Endothelial cell (in vitro differentiated cells): ENCODE measurements at regions not wholly inside any gene's neighbourhood (a gene's known extent, or its start where the extent isn't known, plus 50 kb on each side); places are given as distances from the start of the nearest gene placed in this dataset.

Experiments used
- DNase-seq: peaks from one replicate; pipeline ENCODE4 v3.0.0; 2021; ENCODE audit warnings: low spot score
- H3K27ac Mint-ChIP-seq: one replicate; pipeline ENCODE4 v1.8.0; 2021; ENCODE audit warnings: mixed read lengths, inconsistent platforms; ENCODE audit not compliant: unreplicated experiment
- H3K27me3 Mint-ChIP-seq: one replicate; pipeline ENCODE4 v1.8.0; 2021; ENCODE audit warnings: mild to moderate bottlenecking, moderate library complexity, mixed read lengths, inconsistent platforms; ENCODE audit not compliant: unreplicated experiment
- H3K36me3 Mint-ChIP-seq: one replicate; pipeline ENCODE4 v1.8.0; 2021; ENCODE audit warnings: mild to moderate bottlenecking, low read depth, mixed read lengths, inconsistent platforms; ENCODE audit not compliant: unreplicated experiment
- H3K4me1 Mint-ChIP-seq: one replicate; pipeline ENCODE4 v1.8.0; 2021; ENCODE audit warnings: mild to moderate bottlenecking, mixed read lengths, inconsistent platforms; ENCODE audit not compliant: unreplicated experiment
- H3K4me3 Mint-ChIP-seq: one replicate; pipeline ENCODE4 v1.8.0; 2021; ENCODE audit warnings: mild to moderate bottlenecking, mixed read lengths, inconsistent platforms; ENCODE audit not compliant: unreplicated experiment
- H3K9me3 Mint-ChIP-seq: one replicate; pipeline ENCODE4 v1.8.0; 2021; ENCODE audit warnings: mixed read lengths, inconsistent platforms; ENCODE audit not compliant: unreplicated experiment
- TF ChIP-seq, protein P1 (sequence below): fragments of 200-600 bp; sonication (generic); IDR thresholded peaks from one replicate; pipeline ENCODE4 v1.5.0; 2021; ENCODE audit warnings: antibody characterized with exemption; ENCODE audit not compliant: unreplicated experiment

GRCh38 chr6:25023781-25024180, 88.0 kb upstream of the RIPOR2 start:
- Mint-ChIP-seq H3K4me3 (no peak overlapping the region), H3K27ac (no peak overlapping the region), H3K27me3 (no peaks in the 10 kb centered on the region), H3K9me3 (no peaks in the 10 kb centered on the region), H3K36me3 (no peaks in the 10 kb centered on the region), H3K4me1 (no peaks in the 10 kb centered on the region)
- DNase-seq = no peak
- TF ChIP-seq, protein P1, sequence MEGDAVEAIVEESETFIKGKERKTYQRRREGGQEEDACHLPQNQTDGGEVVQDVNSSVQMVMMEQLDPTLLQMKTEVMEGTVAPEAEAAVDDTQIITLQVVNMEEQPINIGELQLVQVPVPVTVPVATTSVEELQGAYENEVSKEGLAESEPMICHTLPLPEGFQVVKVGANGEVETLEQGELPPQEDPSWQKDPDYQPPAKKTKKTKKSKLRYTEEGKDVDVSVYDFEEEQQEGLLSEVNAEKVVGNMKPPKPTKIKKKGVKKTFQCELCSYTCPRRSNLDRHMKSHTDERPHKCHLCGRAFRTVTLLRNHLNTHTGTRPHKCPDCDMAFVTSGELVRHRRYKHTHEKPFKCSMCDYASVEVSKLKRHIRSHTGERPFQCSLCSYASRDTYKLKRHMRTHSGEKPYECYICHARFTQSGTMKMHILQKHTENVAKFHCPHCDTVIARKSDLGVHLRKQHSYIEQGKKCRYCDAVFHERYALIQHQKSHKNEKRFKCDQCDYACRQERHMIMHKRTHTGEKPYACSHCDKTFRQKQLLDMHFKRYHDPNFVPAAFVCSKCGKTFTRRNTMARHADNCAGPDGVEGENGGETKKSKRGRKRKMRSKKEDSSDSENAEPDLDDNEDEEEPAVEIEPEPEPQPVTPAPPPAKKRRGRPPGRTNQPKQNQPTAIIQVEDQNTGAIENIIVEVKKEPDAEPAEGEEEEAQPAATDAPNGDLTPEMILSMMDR = no peak

DNA sequence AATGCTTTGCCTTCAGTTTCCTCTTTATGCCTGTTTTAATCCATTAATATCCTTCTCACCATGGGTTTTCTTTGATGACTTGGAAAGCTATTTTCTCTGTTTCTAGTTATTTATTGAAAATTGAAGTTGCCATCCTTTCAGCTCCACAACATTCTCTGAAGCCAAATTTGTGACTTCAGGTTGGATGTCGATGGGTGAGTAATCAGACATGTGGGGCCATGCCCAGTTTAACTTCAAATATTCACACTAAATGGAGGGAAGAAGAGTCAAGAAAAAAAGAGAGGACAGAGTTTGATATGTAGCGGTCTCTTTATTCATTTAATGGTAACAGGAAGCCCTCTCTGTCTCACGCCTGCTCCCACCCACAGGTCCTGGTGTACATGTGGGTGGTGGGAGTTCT, 89.1 kb upstream of the RIPOR2 start:
- no peak overlapping the region for H3K27ac Mint-ChIP-seq
- no peak for DNase-seq
- H3K4me3 Mint-ChIP-seq = no peak overlapping the region
- no peaks in the 10 kb centered on the region for H3K9me3 Mint-ChIP-seq
- no peaks in the 10 kb centered on the region for H3K36me3 Mint-ChIP-seq
- H3K4me1 Mint-ChIP-seq = no peaks in the 10 kb centered on the region
- H3K27me3 Mint-ChIP-seq = no peaks in the 10 kb centered on the region
- TF ChIP-seq, protein P1 = no peak

- no peaks in the 10 kb centered on the region for H3K36me3 Mint-ChIP-seq
- no peak overlapping the region for H3K4me3 Mint-ChIP-seq
- H3K27ac Mint-ChIP-seq = no peak overlapping the region
- DNase-seq = no peak
- H3K9me3 Mint-ChIP-seq = no peaks in the 10 kb centered on the region
- no peaks in the 10 kb centered on the region for H3K27me3 Mint-ChIP-seq
- H3K4me1 Mint-ChIP-seq = no peaks in the 10 kb centered on the region
- TF ChIP-seq, protein P1 = no peak
Observed at GRCh38 chr6:25025248-25025918, 89.6 kb upstream of the RIPOR2 start.

DNA sequence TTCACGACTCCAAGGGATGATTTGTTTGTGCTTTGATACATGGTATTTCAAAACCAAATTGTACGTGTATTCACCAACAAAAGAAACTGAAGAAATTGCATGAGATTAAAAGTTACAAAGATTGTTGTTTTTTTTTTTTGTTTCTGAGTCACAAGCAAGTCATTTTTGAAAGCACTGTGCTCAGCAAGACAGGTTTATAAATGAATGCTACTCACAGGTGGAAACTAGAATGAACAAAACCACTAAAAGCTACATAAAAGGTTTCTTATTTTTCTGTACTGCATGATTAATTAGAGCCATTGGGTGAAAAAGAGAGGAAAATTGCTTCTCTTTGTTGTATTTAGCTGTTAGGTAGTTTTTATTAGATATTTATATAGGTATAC, 90.2 kb upstream of the RIPOR2 start:
- H3K27me3 Mint-ChIP-seq = no peaks in the 10 kb centered on the region
- no peaks in the 10 kb centered on the region for H3K9me3 Mint-ChIP-seq
- H3K27ac Mint-ChIP-seq = no peak overlapping the region
- TF ChIP-seq, protein P1 = no peak
- H3K4me3 Mint-ChIP-seq = no peak overlapping the region
- H3K36me3 Mint-ChIP-seq = no peaks in the 10 kb centered on the region
- no peaks in the 10 kb centered on the region for H3K4me1 Mint-ChIP-seq
- DNase-seq = no peak

DNA sequence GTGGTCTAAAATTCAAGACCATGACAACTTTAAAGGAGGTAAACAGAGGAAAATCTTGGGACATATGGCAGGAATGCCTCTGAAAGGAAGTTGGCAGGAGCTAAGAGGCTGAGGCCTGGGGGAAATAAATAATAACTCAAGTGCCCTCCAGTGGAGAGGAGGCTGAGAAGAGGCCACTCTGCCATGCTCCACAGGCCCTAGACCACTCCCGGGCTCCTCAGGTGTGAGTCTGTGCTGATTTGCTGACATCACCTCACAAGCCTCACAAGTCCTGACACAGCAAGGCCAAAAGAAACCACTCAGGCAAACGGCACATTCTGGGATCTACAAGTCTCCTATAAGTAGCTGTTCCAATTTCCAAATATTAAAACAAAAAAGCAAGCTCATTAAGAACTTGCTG, 91.0 kb upstream of the RIPOR2 start:
- no peaks in the 10 kb centered on the region for H3K9me3 Mint-ChIP-seq
- no peak for DNase-seq
- no peaks in the 10 kb centered on the region for H3K4me1 Mint-ChIP-seq
- H3K27ac Mint-ChIP-seq = no peak overlapping the region
- H3K36me3 Mint-ChIP-seq = no peaks in the 10 kb centered on the region
- no peaks in the 10 kb centered on the region for H3K27me3 Mint-ChIP-seq
- TF ChIP-seq, protein P1 = no peak
- no peak overlapping the region for H3K4me3 Mint-ChIP-seq
